ENCODE measurements at regions not wholly inside any gene's neighbourhood (a gene's known extent, or its start where the extent isn't known, plus 50 kb on each side); places are given as distances from the start of the nearest gene placed in this dataset.

DNA sequence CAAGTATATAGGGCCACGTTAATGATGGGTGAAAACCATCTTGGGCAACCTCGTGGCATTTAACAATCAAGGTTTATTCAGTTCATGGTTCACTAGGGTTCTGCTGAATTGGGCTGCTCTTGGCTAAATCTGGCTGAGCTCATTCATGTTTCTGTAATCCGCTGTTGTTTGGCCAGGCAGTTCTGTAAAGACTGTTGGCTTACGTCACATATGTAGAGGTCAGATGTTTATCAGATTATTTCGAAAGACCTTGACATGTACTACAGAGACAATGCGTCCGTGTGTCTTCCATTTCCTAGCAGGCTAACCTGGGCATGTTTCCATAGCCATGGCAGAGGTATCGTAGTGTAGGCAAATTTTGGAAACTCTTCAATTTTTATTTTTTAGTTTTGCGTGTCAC lies 190.0 kb upstream of the ZWINT start:
- H3K4me3 ChIP-seq = no peak overlapping the region
- H3K36me3 ChIP-seq (ENCODE audit: control insufficient read depth in 2 of 2, insufficient read depth in 2 of 2, low read length in 1 of 2) = no peaks in the 10 kb centered on the region
- no peak overlapping the region for H3K4me2 ChIP-seq (ENCODE audit: control insufficient read depth, insufficient read depth)
- CTCF ChIA-PET = no interaction called here
- no peak overlapping the region for H2AFZ ChIP-seq (ENCODE audit: control insufficient read depth, low read depth, low read length)
- WGBS (ENCODE audit: insufficient coverage, insufficient replicate concordance, low lambda C conversion rate, missing lambda C conversion rate) = 42% methylated on average over 9 of the region's 9 CpGs
- RAD21 ChIA-PET (ENCODE audit: unreplicated experiment) = no interaction called here
- H3K4me1 ChIP-seq (ENCODE audit: control insufficient read depth, insufficient read depth, low read length) = no peaks in the 10 kb centered on the region
- ATAC-seq (no peak), FAIRE-seq (no peak), DNase-seq (ENCODE audit: low read depth, low spot score) (no peak)
- SMC1A ChIA-PET (ENCODE audit: uncharacterized antibody, unreplicated experiment) = interaction anchor here (1.7 kb wide), 1 partner anchor 18 kb away, joined by 4 read pairs; no protein-coding TSS in a partner anchor
- H3K27me3 ChIP-seq (replicated peaks in 1 of 2; ENCODE audit: control insufficient read depth in 2 of 2, insufficient read depth in 2 of 2, low read length in 1 of 2) = no peaks in the 10 kb centered on the region
- H3K79me2 ChIP-seq (ENCODE audit: control insufficient read depth, insufficient read depth, low read length) = no peaks in the 10 kb centered on the region
- H3K9ac ChIP-seq (ENCODE audit: control insufficient read depth, insufficient read depth, low read length) = no peak overlapping the region
- intact Hi-C loops (cut with micrococcal nuclease; ENCODE audit: unreplicated experiment) (no loop called here), in situ Hi-C loops (cut with MboI) (no loop called here)
- H3K9me3 ChIP-seq (replicated peaks; ENCODE audit: control insufficient read depth, insufficient read depth, low read length) = no peaks in the 10 kb centered on the region
- POLR2A ChIA-PET = no interaction called here
- H4K20me1 ChIP-seq (ENCODE audit: control insufficient read depth, insufficient read depth) = no peaks in the 10 kb centered on the region
- H3K27ac ChIP-seq (ENCODE audit: control insufficient read depth, insufficient read depth) = no peak overlapping the region
- TF ChIP-seq MEF2B (IDR thresholded peaks at IDR 0.05; ENCODE audit: partially characterized antibody, poor library complexity, severe bottlenecking) (no peak), MYB (IDR thresholded peaks at IDR 0.05; ENCODE audit: borderline replicate concordance, low read depth, low read length) (no peak), SIX5 (IDR thresholded peaks at IDR 0.05; ENCODE audit: low read depth, low read length, severe bottlenecking) (no peak), EZH2 (IDR thresholded peaks at IDR 0.05; ENCODE audit: borderline replicate concordance, control insufficient read depth, low read depth, low read length) (no peak), YBX1 (IDR thresholded peaks at IDR 0.05) (no peak), E2F8 (IDR thresholded peaks at IDR 0.05; ENCODE audit: low read depth, partially characterized antibody) (no peak), EGR1 (IDR thresholded peaks at IDR 0.05; ENCODE audit: borderline replicate concordance in 1 of 2, low read depth in 2 of 2, low read length in 2 of 2) (no peak), CHD1 (IDR thresholded peaks at IDR 0.05; ENCODE audit: low read depth, low read length) (no peak), NR2C2 (IDR thresholded peaks at IDR 0.05; ENCODE audit: borderline replicate concordance, control insufficient read depth, insufficient read length, low read depth) (no peak), BRCA1 (IDR thresholded peaks at IDR 0.05; ENCODE audit: low read depth, low read length) (no peak), DPF2 (IDR thresholded peaks at IDR 0.05) (no peak), HSF1 (IDR thresholded peaks at IDR 0.05; ENCODE audit: low read depth, low read length) (no peak), HCFC1 (IDR thresholded peaks at IDR 0.05; ENCODE audit: low read length) (no peak), ZZZ3 (IDR thresholded peaks at IDR 0.05; ENCODE audit: control insufficient read depth, insufficient read length, low read depth) (no peak)
- TF ChIP-seq, protein P1, sequence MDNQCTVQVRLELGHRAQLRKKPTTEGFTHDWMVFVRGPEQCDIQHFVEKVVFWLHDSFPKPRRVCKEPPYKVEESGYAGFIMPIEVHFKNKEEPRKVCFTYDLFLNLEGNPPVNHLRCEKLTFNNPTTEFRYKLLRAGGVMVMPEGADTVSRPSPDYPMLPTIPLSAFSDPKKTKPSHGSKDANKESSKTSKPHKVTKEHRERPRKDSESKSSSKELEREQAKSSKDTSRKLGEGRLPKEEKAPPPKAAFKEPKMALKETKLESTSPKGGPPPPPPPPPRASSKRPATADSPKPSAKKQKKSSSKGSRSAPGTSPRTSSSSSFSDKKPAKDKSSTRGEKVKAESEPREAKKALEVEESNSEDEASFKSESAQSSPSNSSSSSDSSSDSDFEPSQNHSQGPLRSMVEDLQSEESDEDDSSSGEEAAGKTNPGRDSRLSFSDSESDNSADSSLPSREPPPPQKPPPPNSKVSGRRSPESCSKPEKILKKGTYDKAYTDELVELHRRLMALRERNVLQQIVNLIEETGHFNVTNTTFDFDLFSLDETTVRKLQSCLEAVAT (IDR thresholded peaks at IDR 0.05) = no peak
- BruUV-seq (replicated peaks) = no TSS peak

All from GM12878 (cell line).